HEK293T (cell line): ENCODE measurements at regions not wholly inside any gene's neighbourhood (a gene's known extent, or its start where the extent isn't known, plus 50 kb on each side); places are given as distances from the start of the nearest gene placed in this dataset.

ENCODE experiments used
- CTCF ChIA-PET: fragments of 350-600 bp; formaldehyde crosslinking; extraction: SDS; loops from one replicate; lab custom pipeline; 2021; ENCODE audit warnings: antibody characterized with exemption, inconsistent platforms; lab: Yijun Ruan, JAX
- POLR2A ChIA-PET: fragments of 350-600 bp; formaldehyde crosslinking; extraction: SDS; loops from one replicate; lab custom pipeline; 2020; ENCODE audit warnings: antibody characterized with exemption, inconsistent platforms; lab: Yijun Ruan, JAX
- DNase-seq: peaks from one replicate; pipeline ENCODE4 v3.0.0; 2012; ENCODE audit warnings: mixed read lengths; ENCODE audit errors: extremely low spot score
- ARNT ChIP-seq: fragments of 450-650 bp; IDR thresholded peaks from 2 replicates; pipeline ENCODE4 v1.6.1; 2017; ENCODE audit warnings: mild to moderate bottlenecking
- BHLHE40 ChIP-seq: fragments of 450-650 bp; IDR thresholded peaks from 2 replicates; pipeline ENCODE4 v1.6.1; 2016; ENCODE audit warnings: mild to moderate bottlenecking, moderate library complexity, borderline replicate concordance
- CTBP1 ChIP-seq: fragments of 450-650 bp; IDR thresholded peaks from 2 replicates; pipeline ENCODE4 v1.6.1; 2016; ENCODE audit warnings: borderline replicate concordance
- ELF4 ChIP-seq: fragments of 450-650 bp; IDR thresholded peaks from 2 replicates; pipeline ENCODE4 v1.6.1; 2017; ENCODE audit warnings: antibody characterized with exemption
- FOXA1 ChIP-seq: fragments of 450-650 bp; IDR thresholded peaks from 2 replicates; pipeline ENCODE4 v1.6.1; 2016; ENCODE audit warnings: mild to moderate bottlenecking
- FOXK2 ChIP-seq: fragments of 450-650 bp; IDR thresholded peaks from 2 replicates; pipeline ENCODE4 v1.6.1; 2016; ENCODE audit warnings: mild to moderate bottlenecking
- FOXM1 ChIP-seq: fragments of 450-650 bp; IDR thresholded peaks from 2 replicates; pipeline ENCODE4 v1.6.1; 2017; ENCODE audit warnings: mild to moderate bottlenecking, borderline replicate concordance
- HDGF ChIP-seq: fragments of 450-650 bp; IDR thresholded peaks from 2 replicates; pipeline ENCODE4 v1.6.1; 2017; ENCODE audit warnings: antibody characterized with exemption, borderline replicate concordance
- L3MBTL2 ChIP-seq: fragments of 450-650 bp; conservative IDR thresholded peaks from 2 replicates; pipeline ENCODE4 v1.6.1; 2016; ENCODE audit warnings: mild to moderate bottlenecking
- LEF1 ChIP-seq: fragments of 450-650 bp; IDR thresholded peaks from 2 replicates; pipeline ENCODE4 v1.6.1; 2017; ENCODE audit warnings: mild to moderate bottlenecking, borderline replicate concordance
- NFRKB ChIP-seq: fragments of 450-650 bp; IDR thresholded peaks from 2 replicates; pipeline ENCODE4 v1.6.1; 2016; ENCODE audit warnings: mild to moderate bottlenecking, moderate library complexity
- PKNOX1 ChIP-seq: fragments of 450-650 bp; IDR thresholded peaks from 2 replicates; pipeline ENCODE4 v1.6.1; 2016
- SP1 ChIP-seq: fragments of 450-650 bp; IDR thresholded peaks from 2 replicates; pipeline ENCODE4 v1.6.1; 2017
- SUZ12 ChIP-seq: fragments of 450-650 bp; IDR thresholded peaks from 2 replicates; pipeline ENCODE4 v1.6.1; 2016; ENCODE audit warnings: mild to moderate bottlenecking
- TARDBP ChIP-seq: fragments of 450-650 bp; IDR thresholded peaks from 2 replicates; pipeline ENCODE4 v1.6.1; 2016
- ZNF384 ChIP-seq: fragments of 450-650 bp; IDR thresholded peaks from 2 replicates; pipeline ENCODE4 v1.6.1; 2016

GRCh38 chr5:123720955-123721354, 209.0 kb downstream of the CSNK1G3 start:
- no peak for DNase-seq
- POLR2A ChIA-PET = no interaction called here
- CTCF ChIA-PET = interaction anchor here (0.6 kb wide), 1 partner anchor 462 kb away, joined by 3 read pairs; no protein-coding TSS in a partner anchor
- TF ChIP-seq LEF1 (no peak), NFRKB (no peak), CTBP1 (no peak), FOXK2 (no peak), L3MBTL2 (no peak), FOXA1 (no peak), SUZ12 (no peak), ZNF384 (no peak), PKNOX1 (no peak), SP1 (no peak), ELF4 (no peak), TARDBP (no peak), FOXM1 (no peak), ARNT (no peak), HDGF (no peak)

GRCh38 chr5:123720339-123720738, 208.4 kb downstream of the CSNK1G3 start:
- ChIA-PET POLR2A (no interaction called here), CTCF (no interaction called here)
- no peak for DNase-seq
- no peak for TF ChIP-seq NFRKB
- no peak for TF ChIP-seq ARNT
- no peak for TF ChIP-seq FOXM1
- TF ChIP-seq LEF1 = no peak
- no peak for TF ChIP-seq SUZ12
- no peak for TF ChIP-seq ELF4
- no peak for TF ChIP-seq HDGF
- TF ChIP-seq PKNOX1 = no peak
- no peak for TF ChIP-seq L3MBTL2
- no peak for TF ChIP-seq FOXA1
- no peak for TF ChIP-seq ZNF384
- no peak for TF ChIP-seq SP1
- no peak for TF ChIP-seq BHLHE40
- no peak for TF ChIP-seq FOXK2

DNA sequence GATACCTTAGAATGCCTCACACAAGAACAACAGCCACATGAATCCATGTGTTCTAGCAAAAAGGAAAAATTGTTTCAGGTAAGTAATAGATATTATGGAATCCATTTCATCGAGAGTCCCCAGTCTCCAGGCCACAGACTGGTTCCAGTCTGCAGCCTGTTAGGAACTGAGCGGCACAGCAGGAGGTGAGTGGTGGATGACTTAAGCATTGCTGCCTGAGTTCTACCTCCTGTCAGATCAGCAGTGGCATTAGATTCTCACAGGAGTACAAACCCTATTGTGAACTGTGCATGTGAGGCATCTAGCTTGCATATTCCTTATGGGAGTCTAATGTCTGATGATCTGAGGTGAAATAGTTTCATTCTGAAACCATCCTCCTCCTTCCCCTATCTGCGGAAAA, 207.0 kb downstream of the CSNK1G3 start:
- POLR2A ChIA-PET = no interaction called here
- CTCF ChIA-PET = no interaction called here
- no peak for DNase-seq
- TF ChIP-seq FOXM1 = no peak
- TF ChIP-seq SP1 = no peak
- no peak for TF ChIP-seq ZNF384

DNA sequence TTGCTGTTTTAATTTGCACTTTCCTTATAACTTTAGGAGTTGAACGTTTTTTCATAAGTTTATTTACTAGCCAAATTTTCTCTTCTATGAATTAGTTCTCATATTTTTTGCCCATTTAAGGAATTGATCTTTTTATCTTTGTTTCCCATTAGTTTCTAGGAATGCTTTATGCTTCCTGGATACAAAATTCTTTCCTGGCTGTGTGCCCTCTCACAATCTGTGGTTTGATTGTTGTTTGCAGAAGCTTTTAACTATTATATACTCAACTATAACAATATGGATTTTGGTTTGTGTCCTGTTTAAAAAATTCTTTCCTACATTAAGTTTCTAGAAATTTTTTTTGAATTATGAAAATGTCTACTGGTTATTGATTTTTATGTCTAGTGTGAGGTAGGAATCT, 206.3 kb downstream of the CSNK1G3 start:
- no peak for DNase-seq
- ChIA-PET POLR2A (no interaction called here), CTCF (no interaction called here)
- TF ChIP-seq SUZ12 = no peak

DNA sequence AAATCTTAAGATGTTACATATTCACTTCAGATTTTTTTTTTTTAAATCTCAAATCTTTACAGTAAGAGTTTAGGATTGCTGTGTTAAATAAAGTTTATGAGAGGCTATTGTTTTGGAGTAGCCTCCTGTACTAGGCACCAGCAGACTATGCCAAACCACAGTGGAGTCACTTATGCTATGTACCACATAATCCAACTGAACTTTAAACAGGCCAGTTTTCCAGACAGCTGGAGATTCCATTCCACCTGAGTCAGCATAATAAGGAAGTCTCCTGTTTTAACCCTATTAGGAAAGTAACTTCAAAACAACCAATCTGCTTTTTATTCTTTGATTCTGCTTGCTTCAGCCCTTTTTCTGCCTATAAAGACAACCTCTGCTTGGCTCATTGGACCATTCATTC, 205.2 kb downstream of the CSNK1G3 start:
- TF ChIP-seq SP1 = no peak
- TF ChIP-seq FOXA1 = no peak
- no peak for TF ChIP-seq BHLHE40
- TF ChIP-seq LEF1 = no peak
- no peak for TF ChIP-seq FOXK2
- TF ChIP-seq NFRKB = no peak
- TF ChIP-seq SUZ12 = no peak
- TF ChIP-seq ARNT = no peak
- TF ChIP-seq PKNOX1 = no peak
- no peak for TF ChIP-seq ELF4
- no peak for TF ChIP-seq ZNF384
- TF ChIP-seq FOXM1 = no peak
- TF ChIP-seq CTBP1 = no peak
- no peak for TF ChIP-seq L3MBTL2
- no peak for TF ChIP-seq TARDBP
- no peak for TF ChIP-seq HDGF
- POLR2A ChIA-PET = no interaction called here
- no peak for DNase-seq
- CTCF ChIA-PET = no interaction called here

DNA sequence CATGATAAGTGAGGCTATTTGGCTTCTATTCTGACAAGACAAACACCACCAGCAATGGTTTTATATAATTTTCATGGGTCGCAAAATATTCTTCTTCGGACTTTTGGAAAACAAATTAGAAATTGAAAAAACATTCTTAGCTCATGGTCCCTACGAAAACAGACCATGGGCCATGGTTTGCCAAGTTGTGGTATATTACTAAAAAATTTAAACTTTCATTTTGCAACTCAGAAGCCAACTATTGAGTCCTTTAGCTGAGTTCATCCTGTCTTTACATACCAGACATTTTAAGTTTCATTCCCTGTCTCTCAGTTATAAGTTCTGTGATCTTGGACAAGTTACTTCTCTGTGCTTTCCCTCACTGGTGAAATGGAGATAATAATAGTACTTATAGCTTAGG, 198.1 kb downstream of the CSNK1G3 start:
- CTCF ChIA-PET = interaction anchor here (0.6 kb wide), 1 partner anchor 33 kb away, joined by 4 read pairs; no protein-coding TSS in a partner anchor

DNA sequence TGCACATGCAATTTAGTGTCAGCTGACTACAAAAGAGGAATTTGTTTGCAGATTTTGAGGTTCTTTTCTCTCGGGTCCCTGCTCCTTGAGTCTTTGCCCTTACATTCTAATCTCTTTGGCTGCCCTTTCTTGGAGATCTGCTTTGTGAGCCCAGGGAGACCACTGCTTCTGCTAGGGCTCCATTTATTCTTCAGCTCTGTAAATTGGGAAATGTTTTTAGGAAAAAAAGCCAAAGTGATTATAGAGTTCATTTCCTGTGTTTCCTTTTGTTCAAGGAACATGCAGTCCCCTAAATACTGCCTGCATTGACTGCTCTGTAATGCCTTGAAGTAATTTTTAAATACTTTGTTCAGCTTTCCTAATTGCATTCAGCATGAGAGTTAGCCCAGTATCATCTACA, 197.4 kb downstream of the CSNK1G3 start:
- POLR2A ChIA-PET = no interaction called here
- no peak for TF ChIP-seq ELF4
- CTCF ChIA-PET = no interaction called here
- no peak for DNase-seq

More for the DNA sequence above, 198.1 kb downstream of the CSNK1G3 start:
- POLR2A ChIA-PET = interaction anchor here (0.7 kb wide), 1 partner anchor 286 kb away, joined by 3 read pairs; the partner anchor contains the start of gene CEP120
- no peak for DNase-seq
- TF ChIP-seq L3MBTL2 = no peak
- no peak for TF ChIP-seq FOXK2
- TF ChIP-seq HDGF = no peak
- TF ChIP-seq SP1 = no peak
- TF ChIP-seq NFRKB = no peak
- TF ChIP-seq BHLHE40 = no peak
